HFF-Myc (cell line): ENCODE measurements at regions not wholly inside any gene's neighbourhood (a gene's known extent, or its start where the extent isn't known, plus 50 kb on each side); places are given as distances from the start of the nearest gene placed in this dataset.

ENCODE experiments used
- DNase-seq: peaks from one replicate; pipeline ENCODE4 v3.0.0-alpha.2; 2011; ENCODE audit warnings: low read depth; ENCODE audit errors: extremely low read depth
- H3K4me3 ChIP-seq: replicated peaks from 2 replicates; pipeline ENCODE4 v1.5.1; 2011; ENCODE audit warnings: low read depth, mild to moderate bottlenecking, control low read depth, low read length
- TF ChIP-seq, protein P1 (sequence below): IDR thresholded peaks from 2 replicates; pipeline ENCODE4 v1.5.1; 2012; ENCODE audit warnings: mild to moderate bottlenecking, low read depth, low read length, control low read depth; ENCODE audit errors: missing control alignments

- no peak overlapping the region for H3K4me3 ChIP-seq
- DNase-seq = no peak
- TF ChIP-seq, protein P1, sequence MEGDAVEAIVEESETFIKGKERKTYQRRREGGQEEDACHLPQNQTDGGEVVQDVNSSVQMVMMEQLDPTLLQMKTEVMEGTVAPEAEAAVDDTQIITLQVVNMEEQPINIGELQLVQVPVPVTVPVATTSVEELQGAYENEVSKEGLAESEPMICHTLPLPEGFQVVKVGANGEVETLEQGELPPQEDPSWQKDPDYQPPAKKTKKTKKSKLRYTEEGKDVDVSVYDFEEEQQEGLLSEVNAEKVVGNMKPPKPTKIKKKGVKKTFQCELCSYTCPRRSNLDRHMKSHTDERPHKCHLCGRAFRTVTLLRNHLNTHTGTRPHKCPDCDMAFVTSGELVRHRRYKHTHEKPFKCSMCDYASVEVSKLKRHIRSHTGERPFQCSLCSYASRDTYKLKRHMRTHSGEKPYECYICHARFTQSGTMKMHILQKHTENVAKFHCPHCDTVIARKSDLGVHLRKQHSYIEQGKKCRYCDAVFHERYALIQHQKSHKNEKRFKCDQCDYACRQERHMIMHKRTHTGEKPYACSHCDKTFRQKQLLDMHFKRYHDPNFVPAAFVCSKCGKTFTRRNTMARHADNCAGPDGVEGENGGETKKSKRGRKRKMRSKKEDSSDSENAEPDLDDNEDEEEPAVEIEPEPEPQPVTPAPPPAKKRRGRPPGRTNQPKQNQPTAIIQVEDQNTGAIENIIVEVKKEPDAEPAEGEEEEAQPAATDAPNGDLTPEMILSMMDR = no peak
Measured at GRCh38 chr16:35714665-35715064, 2255.3 kb downstream of the TP53TG3F start.

DNA sequence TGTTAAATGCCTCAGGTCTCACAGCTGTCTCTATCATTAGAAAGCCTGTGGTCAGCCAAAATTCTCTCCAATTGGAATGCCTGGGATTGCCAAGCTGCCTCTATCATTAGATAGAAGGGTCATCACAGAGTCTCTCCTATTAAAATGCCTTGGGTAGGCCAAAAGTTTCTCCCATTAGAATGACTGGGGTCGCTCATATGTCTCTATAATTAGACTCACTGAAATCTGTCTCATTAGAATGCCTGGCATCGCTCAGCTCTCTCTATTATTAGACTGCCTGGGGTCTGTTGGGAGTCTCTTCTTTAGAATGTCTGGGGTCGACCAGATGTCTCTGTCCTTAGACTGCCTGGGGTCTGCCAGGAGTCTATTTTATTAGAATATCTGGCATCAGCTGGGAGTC, 2265.1 kb downstream of the TP53TG3F start:
- no peak for DNase-seq
- TF ChIP-seq, protein P1 = no peak
- H3K4me3 ChIP-seq = no peak overlapping the region

DNA sequence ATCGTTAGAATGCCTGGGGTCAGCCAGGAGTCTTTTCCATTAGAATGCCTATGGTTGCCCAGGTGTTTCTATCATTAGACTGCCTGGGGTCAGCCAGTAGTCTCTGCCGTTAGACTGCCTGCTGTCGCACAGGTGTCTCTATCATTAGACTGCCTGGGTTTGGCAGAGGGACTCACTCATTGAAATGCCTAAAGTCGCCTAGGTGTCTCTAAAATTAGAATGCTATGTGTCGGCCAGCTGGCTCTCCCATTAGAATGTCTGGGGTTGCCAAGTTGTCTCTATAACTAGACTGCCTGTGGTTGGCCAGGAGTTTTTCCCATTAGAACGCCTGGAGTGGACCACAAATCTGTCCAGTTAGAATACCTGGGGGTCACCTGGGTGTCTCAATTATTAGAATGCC, 2266.5 kb downstream of the TP53TG3F start:
- TF ChIP-seq, protein P1 = no peak
- no peak for DNase-seq
- H3K4me3 ChIP-seq = no peak overlapping the region

DNA sequence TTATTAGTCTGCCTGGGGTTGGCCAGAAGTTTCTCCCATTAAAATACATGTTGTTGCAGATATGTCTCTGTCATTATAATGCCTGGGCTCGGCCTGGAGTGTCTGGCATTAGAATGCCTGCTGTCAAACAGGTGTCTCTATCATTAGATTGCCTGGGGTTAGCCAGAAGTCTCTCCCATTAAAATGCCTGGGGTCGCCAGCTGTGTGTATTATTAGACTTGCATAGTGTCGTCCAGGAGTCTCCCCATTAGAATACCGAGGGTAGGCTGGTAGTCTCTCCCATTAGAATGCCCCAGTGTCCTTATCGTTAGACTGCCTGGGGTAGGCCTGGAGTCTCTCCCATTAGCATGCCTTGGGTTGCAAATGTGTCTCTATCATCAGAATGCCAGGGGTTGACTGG, 2270.8 kb downstream of the TP53TG3F start:
- DNase-seq = no peak
- TF ChIP-seq, protein P1 = no peak
- no peak overlapping the region for H3K4me3 ChIP-seq

DNA sequence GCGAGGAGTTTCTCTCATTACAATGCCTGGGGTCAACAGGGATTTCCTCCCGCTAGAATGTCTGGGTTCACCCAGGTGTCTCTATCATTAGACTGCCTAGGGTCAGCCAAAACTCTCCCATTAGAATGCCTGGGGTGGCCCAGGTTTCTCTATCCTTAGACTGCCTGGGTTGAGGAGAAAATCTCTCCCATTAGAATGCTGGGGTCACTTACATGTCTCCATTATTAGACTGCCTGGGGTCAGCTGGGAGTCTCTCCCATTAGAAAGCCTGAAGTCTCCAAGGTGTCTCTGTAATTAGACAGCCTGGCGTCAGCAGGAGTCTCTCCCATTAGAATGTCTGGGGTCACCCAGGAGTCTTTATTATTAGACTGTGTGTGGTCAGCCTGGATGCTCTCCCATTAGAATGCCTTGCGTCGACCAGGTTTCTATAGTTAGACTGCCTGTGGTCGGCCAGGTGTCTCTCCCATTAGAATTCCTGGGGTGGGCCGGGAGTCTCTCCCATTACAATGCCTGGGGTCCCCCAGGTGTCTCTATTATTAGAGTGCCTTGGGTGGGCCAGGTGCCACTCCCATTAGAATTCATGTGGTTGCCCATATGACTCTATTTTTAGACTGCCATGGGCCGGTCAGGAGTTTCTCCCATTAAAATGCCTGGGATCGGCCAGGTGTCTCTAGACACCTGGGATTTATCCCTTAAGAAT, 2272.1 kb downstream of the TP53TG3F start:
- no peak overlapping the region for H3K4me3 ChIP-seq
- DNase-seq = no peak
- TF ChIP-seq, protein P1 = no peak

GRCh38 chr16:35732046-35732810, 2272.8 kb downstream of the TP53TG3F start:
- no peak overlapping the region for H3K4me3 ChIP-seq
- no peak for DNase-seq
- TF ChIP-seq, protein P1 = no peak
